Karpas-422 (cell line): ENCODE measurements at regions not wholly inside any gene's neighbourhood (a gene's known extent, or its start where the extent isn't known, plus 50 kb on each side); places are given as distances from the start of the nearest gene placed in this dataset.

Experiments
- DNase-seq: peaks from one replicate; pipeline ENCODE4 v3.0.0-alpha.2; 2015
- H2AFZ ChIP-seq: fragments of 200-600 bp; sonication (generic); 2 replicates; pipeline ENCODE4 v1.6.1; 2014; ENCODE audit warnings: antibody characterized with exemption, low read length, mixed read lengths
- H3K27ac ChIP-seq: fragments of 200-600 bp; sonication (generic); 2 replicates; pipeline ENCODE4 v1.5.1; 2014; ENCODE audit warnings: mild to moderate bottlenecking, low read length, moderate library complexity
- H3K27me3 ChIP-seq: fragments of 200-600 bp; sonication (generic); 2 replicates; pipeline ENCODE4 v1.6.1; 2014; ENCODE audit warnings: low read length, mixed read lengths
- H3K36me3 ChIP-seq: fragments of 200-600 bp; sonication (generic); 2 replicates; pipeline ENCODE4 v1.6.1; 2014; ENCODE audit warnings: low read length, mixed read lengths; ENCODE audit not compliant: insufficient read depth
- H3K4me1 ChIP-seq: fragments of 200-600 bp; sonication (generic); 2 replicates; pipeline ENCODE4 v1.6.1; 2014; ENCODE audit warnings: mild to moderate bottlenecking, low read length, mixed read lengths
- H3K4me2 ChIP-seq: fragments of 200-600 bp; sonication (generic); 2 replicates; pipeline ENCODE4 v1.6.1; 2014; ENCODE audit warnings: low read length, low read depth, mild to moderate bottlenecking; ENCODE audit not compliant: poor library complexity, severe bottlenecking
- H3K4me3 ChIP-seq: fragments of 200-600 bp; sonication (generic); 2 replicates; pipeline ENCODE4 v1.5.1; 2014; ENCODE audit warnings: mild to moderate bottlenecking, antibody characterized with exemption, low read length, mixed read lengths
- H3K79me2 ChIP-seq: fragments of 200-600 bp; sonication (generic); 2 replicates; pipeline ENCODE4 v1.6.1; 2014; ENCODE audit warnings: mild to moderate bottlenecking, low read length, mixed read lengths
- H3K9ac ChIP-seq: fragments of 200-600 bp; sonication (generic); 2 replicates; pipeline ENCODE4 v1.6.0; 2014; ENCODE audit warnings: low read length
- H3K9me2 ChIP-seq: fragments of 200-600 bp; sonication (generic), shearing (Covaris generic); replicated peaks from 2 replicates; pipeline ENCODE4 v1.6.0; 2014; ENCODE audit warnings: mild to moderate bottlenecking, low read length, moderate library complexity; ENCODE audit not compliant: insufficient read depth
- H3K9me3 ChIP-seq: fragments of 300-700, 200-600 bp; sonication (generic); 2 replicates; pipeline ENCODE4 v1.6.1; 2014; ENCODE audit warnings: low read length, mixed read lengths
- H4K20me1 ChIP-seq: fragments of 200-600 bp; sonication (generic); 2 replicates; pipeline ENCODE4 v1.6.1; 2014; ENCODE audit warnings: mild to moderate bottlenecking, antibody characterized with exemption, low read length, low read depth; ENCODE audit not compliant: insufficient read depth

- Histone ChIP-seq H4K20me1 (no peaks in the 10 kb centered on the region), H3K4me1 (no peaks in the 10 kb centered on the region), H3K27ac (no peak overlapping the region), H3K4me3 (no peak overlapping the region), H2AFZ (no peak overlapping the region), H3K79me2 (no peaks in the 10 kb centered on the region), H3K9me2 (no peaks in the 10 kb centered on the region), H3K36me3 (no peaks in the 10 kb centered on the region), H3K27me3 (no peaks in the 10 kb centered on the region), H3K4me2 (no peak overlapping the region), H3K9ac (no peak overlapping the region), H3K9me3 (peaks cover 24% of the 10 kb centered on the region)
- no peak for DNase-seq
Measured at GRCh38 chr6:92180090-92180489, 1239.3 kb downstream of the EPHA7 start.

GRCh38 chr6:92176666-92177065, 1242.7 kb downstream of the EPHA7 start:
- no peak overlapping the region for H2AFZ ChIP-seq
- H3K4me3 ChIP-seq: no peak overlapping the region
- no peak for DNase-seq
- peaks cover 19% of the 10 kb centered on the region for H3K9me3 ChIP-seq
- no peaks in the 10 kb centered on the region for H3K79me2 ChIP-seq
- H3K4me2 ChIP-seq: no peak overlapping the region
- no peak overlapping the region for H3K9ac ChIP-seq
- no peaks in the 10 kb centered on the region for H3K4me1 ChIP-seq
- no peak overlapping the region for H3K27ac ChIP-seq
- H3K9me2 ChIP-seq: no peaks in the 10 kb centered on the region
- H3K36me3 ChIP-seq: no peaks in the 10 kb centered on the region
- H4K20me1 ChIP-seq: no peaks in the 10 kb centered on the region
- no peaks in the 10 kb centered on the region for H3K27me3 ChIP-seq

GRCh38 chr6:92174398-92175073, 1244.8 kb downstream of the EPHA7 start:
- H2AFZ ChIP-seq: no peak overlapping the region
- no peak overlapping the region for H3K27ac ChIP-seq
- H3K79me2 ChIP-seq: no peaks in the 10 kb centered on the region
- H3K4me3 ChIP-seq: no peak overlapping the region
- H3K9me3 ChIP-seq: peaks cover 16% of the 10 kb centered on the region
- H3K36me3 ChIP-seq: no peaks in the 10 kb centered on the region
- no peak for DNase-seq
- no peaks in the 10 kb centered on the region for H3K9me2 ChIP-seq
- no peak overlapping the region for H3K9ac ChIP-seq
- no peaks in the 10 kb centered on the region for H3K27me3 ChIP-seq
- no peaks in the 10 kb centered on the region for H4K20me1 ChIP-seq
- no peak overlapping the region for H3K4me2 ChIP-seq
- H3K4me1 ChIP-seq: no peaks in the 10 kb centered on the region

- Histone ChIP-seq H3K36me3 (no peaks in the 10 kb centered on the region), H4K20me1 (no peaks in the 10 kb centered on the region), H3K4me3 (no peak overlapping the region), H3K27me3 (no peaks in the 10 kb centered on the region), H3K27ac (no peak overlapping the region), H3K9me2 (no peaks in the 10 kb centered on the region), H3K79me2 (no peaks in the 10 kb centered on the region), H2AFZ (no peak overlapping the region), H3K4me2 (no peak overlapping the region), H3K9ac (no peak overlapping the region), H3K9me3 (peaks cover 22% of the 10 kb centered on the region), H3K4me1 (no peaks in the 10 kb centered on the region)
- no peak for DNase-seq
Measured at GRCh38 chr6:92169506-92169905, 1249.9 kb downstream of the EPHA7 start.

GRCh38 chr6:92166666-92167065, 1252.7 kb downstream of the EPHA7 start:
- H2AFZ ChIP-seq: no peak overlapping the region
- H4K20me1 ChIP-seq: no peaks in the 10 kb centered on the region
- H3K9me3 ChIP-seq: peaks cover 24% of the 10 kb centered on the region
- H3K36me3 ChIP-seq: no peaks in the 10 kb centered on the region
- no peaks in the 10 kb centered on the region for H3K27me3 ChIP-seq
- H3K4me2 ChIP-seq: no peak overlapping the region
- H3K9ac ChIP-seq: no peak overlapping the region
- no peaks in the 10 kb centered on the region for H3K79me2 ChIP-seq
- no peaks in the 10 kb centered on the region for H3K4me1 ChIP-seq
- no peaks in the 10 kb centered on the region for H3K9me2 ChIP-seq
- H3K4me3 ChIP-seq: no peak overlapping the region
- DNase-seq: no peak
- H3K27ac ChIP-seq: no peak overlapping the region

- Histone ChIP-seq H3K79me2 (no peaks in the 10 kb centered on the region), H3K4me1 (no peaks in the 10 kb centered on the region), H3K27me3 (no peaks in the 10 kb centered on the region), H3K9ac (no peak overlapping the region), H3K36me3 (no peaks in the 10 kb centered on the region), H3K9me3 (peaks cover 23% of the 10 kb centered on the region), H3K27ac (no peak overlapping the region), H3K4me2 (no peak overlapping the region), H3K4me3 (no peak overlapping the region), H4K20me1 (no peaks in the 10 kb centered on the region), H3K9me2 (no peaks in the 10 kb centered on the region), H2AFZ (no peak overlapping the region)
- DNase-seq: no peak
Measured at GRCh38 chr6:92161953-92162352, 1257.4 kb downstream of the EPHA7 start.

GRCh38 chr6:92160226-92160625, 1259.1 kb downstream of the EPHA7 start:
- Histone ChIP-seq H3K4me1 (no peaks in the 10 kb centered on the region), H3K27ac (no peak overlapping the region)
- no peak for DNase-seq

GRCh38 chr6:92159046-92159445, 1260.3 kb downstream of the EPHA7 start:
- Histone ChIP-seq H3K36me3 (no peaks in the 10 kb centered on the region), H3K27ac (no peak overlapping the region), H4K20me1 (no peaks in the 10 kb centered on the region), H3K4me3 (no peak overlapping the region), H3K9me3 (peaks cover 15% of the 10 kb centered on the region), H3K9me2 (no peaks in the 10 kb centered on the region), H3K9ac (no peak overlapping the region), H3K4me1 (no peaks in the 10 kb centered on the region), H2AFZ (no peak overlapping the region), H3K79me2 (no peaks in the 10 kb centered on the region), H3K4me2 (no peak overlapping the region), H3K27me3 (no peaks in the 10 kb centered on the region)
- DNase-seq: no peak

More at GRCh38 chr6:92160226-92160625, 1259.1 kb downstream of the EPHA7 start:
- Histone ChIP-seq H3K36me3 (no peaks in the 10 kb centered on the region), H3K4me2 (no peak overlapping the region), H3K9ac (no peak overlapping the region), H3K79me2 (no peaks in the 10 kb centered on the region), H4K20me1 (no peaks in the 10 kb centered on the region), H3K9me3 (peaks cover 15% of the 10 kb centered on the region), H3K4me3 (no peak overlapping the region), H3K27me3 (no peaks in the 10 kb centered on the region), H3K9me2 (no peaks in the 10 kb centered on the region), H2AFZ (no peak overlapping the region)
